ENCODE measurements at regions not wholly inside any gene's neighbourhood (a gene's known extent, or its start where the extent isn't known, plus 50 kb on each side); places are given as distances from the start of the nearest gene placed in this dataset.

DNA sequence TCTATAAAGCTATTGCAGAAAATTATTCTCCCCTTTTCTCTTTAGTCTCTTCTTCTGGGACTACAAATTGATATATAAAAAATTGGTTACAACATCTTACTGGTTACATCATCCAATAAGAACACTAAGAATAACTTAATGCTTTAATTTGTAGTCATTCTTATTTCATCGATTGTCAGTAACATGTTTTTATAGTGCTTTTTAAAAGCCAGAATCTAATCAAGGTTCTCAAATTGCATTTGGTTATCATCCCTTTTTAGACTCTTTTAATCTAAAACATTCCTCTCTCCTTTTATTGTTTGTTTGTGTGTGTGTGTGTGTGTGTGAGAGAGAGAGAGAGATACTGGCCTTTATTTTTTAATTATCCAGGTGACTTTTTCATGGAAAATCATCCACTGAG lies 377.1 kb upstream of the MEIS1 start:
- no peak for TF ChIP-seq NFIC (IDR thresholded peaks at IDR 0.05)
- no peak for TF ChIP-seq EP300 (IDR thresholded peaks at IDR 0.05; ENCODE audit: borderline replicate concordance)
- no peak for TF ChIP-seq TAF1 (IDR thresholded peaks at IDR 0.05; ENCODE audit: low read depth)
- no peak for TF ChIP-seq ZBTB7A (IDR thresholded peaks at IDR 0.05; ENCODE audit: low read depth)
- TF ChIP-seq YY1 (IDR thresholded peaks at IDR 0.05; ENCODE audit: low read depth): no peak
- no peak for TF ChIP-seq USF1 (IDR thresholded peaks at IDR 0.05)
- TF ChIP-seq EGR1 (IDR thresholded peaks at IDR 0.05): no peak
- no peak for TF ChIP-seq CREB1 (IDR thresholded peaks at IDR 0.05; ENCODE audit: low read depth)
- TF ChIP-seq TCF12 (IDR thresholded peaks at IDR 0.05; ENCODE audit: low read depth): no peak
- TF ChIP-seq, protein P1, sequence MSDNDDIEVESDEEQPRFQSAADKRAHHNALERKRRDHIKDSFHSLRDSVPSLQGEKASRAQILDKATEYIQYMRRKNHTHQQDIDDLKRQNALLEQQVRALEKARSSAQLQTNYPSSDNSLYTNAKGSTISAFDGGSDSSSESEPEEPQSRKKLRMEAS (IDR thresholded peaks at IDR 0.05): no peak
- TF ChIP-seq, protein P2, sequence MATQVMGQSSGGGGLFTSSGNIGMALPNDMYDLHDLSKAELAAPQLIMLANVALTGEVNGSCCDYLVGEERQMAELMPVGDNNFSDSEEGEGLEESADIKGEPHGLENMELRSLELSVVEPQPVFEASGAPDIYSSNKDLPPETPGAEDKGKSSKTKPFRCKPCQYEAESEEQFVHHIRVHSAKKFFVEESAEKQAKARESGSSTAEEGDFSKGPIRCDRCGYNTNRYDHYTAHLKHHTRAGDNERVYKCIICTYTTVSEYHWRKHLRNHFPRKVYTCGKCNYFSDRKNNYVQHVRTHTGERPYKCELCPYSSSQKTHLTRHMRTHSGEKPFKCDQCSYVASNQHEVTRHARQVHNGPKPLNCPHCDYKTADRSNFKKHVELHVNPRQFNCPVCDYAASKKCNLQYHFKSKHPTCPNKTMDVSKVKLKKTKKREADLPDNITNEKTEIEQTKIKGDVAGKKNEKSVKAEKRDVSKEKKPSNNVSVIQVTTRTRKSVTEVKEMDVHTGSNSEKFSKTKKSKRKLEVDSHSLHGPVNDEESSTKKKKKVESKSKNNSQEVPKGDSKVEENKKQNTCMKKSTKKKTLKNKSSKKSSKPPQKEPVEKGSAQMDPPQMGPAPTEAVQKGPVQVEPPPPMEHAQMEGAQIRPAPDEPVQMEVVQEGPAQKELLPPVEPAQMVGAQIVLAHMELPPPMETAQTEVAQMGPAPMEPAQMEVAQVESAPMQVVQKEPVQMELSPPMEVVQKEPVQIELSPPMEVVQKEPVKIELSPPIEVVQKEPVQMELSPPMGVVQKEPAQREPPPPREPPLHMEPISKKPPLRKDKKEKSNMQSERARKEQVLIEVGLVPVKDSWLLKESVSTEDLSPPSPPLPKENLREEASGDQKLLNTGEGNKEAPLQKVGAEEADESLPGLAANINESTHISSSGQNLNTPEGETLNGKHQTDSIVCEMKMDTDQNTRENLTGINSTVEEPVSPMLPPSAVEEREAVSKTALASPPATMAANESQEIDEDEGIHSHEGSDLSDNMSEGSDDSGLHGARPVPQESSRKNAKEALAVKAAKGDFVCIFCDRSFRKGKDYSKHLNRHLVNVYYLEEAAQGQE (IDR thresholded peaks at IDR 0.05; ENCODE audit: low read depth): no peak
- no peak for TF ChIP-seq TEAD4 (IDR thresholded peaks at IDR 0.05)
- no peak for TF ChIP-seq RAD21 (IDR thresholded peaks at IDR 0.05; ENCODE audit: low read depth)

- no peak for TF ChIP-seq EGR1 (IDR thresholded peaks at IDR 0.05)
- TF ChIP-seq EP300 (IDR thresholded peaks at IDR 0.05; ENCODE audit: borderline replicate concordance): no peak
- TF ChIP-seq, protein P1 (IDR thresholded peaks at IDR 0.05): no peak
- no peak for TF ChIP-seq TEAD4 (IDR thresholded peaks at IDR 0.05)
- TF ChIP-seq CEBPB (IDR thresholded peaks at IDR 0.05): no peak
- no peak for TF ChIP-seq NFIC (IDR thresholded peaks at IDR 0.05)
- no peak for TF ChIP-seq FOXM1 (IDR thresholded peaks at IDR 0.05; ENCODE audit: borderline replicate concordance, low read depth)
- no peak for TF ChIP-seq USF1 (IDR thresholded peaks at IDR 0.05)
- TF ChIP-seq TCF12 (IDR thresholded peaks at IDR 0.05; ENCODE audit: low read depth): no peak
- TF ChIP-seq TAF1 (IDR thresholded peaks at IDR 0.05; ENCODE audit: low read depth): no peak
- no peak for TF ChIP-seq YY1 (IDR thresholded peaks at IDR 0.05; ENCODE audit: low read depth)
- TF ChIP-seq, protein P2 (IDR thresholded peaks at IDR 0.05; ENCODE audit: low read depth): no peak
- no peak for TF ChIP-seq ZBTB7A (IDR thresholded peaks at IDR 0.05; ENCODE audit: low read depth)
These were observed 384.5 kb upstream of the MEIS1 start for GRCh38 chr2:66050392-66050791.

DNA sequence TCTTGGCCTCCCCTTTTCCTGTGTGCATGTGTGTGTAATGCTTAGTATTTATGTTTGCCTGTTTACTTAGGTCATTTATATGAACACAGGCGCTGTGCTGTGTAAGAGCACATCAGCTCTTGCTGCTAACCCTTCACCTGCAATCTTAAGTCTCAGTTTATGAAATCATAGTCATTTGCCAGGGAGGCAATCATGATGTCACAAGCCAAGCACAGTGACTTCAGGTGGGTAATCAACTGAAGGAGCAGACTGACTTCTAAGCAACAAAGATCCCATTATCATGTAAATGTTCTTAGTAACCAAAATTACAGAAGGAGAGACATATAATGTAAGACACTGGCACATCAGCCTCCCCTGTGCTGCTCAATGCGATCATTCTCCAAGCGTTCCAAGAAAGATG lies 386.3 kb upstream of the MEIS1 start:
- no peak for TF ChIP-seq TCF12 (IDR thresholded peaks at IDR 0.05; ENCODE audit: low read depth)
- TF ChIP-seq, protein P1 (IDR thresholded peaks at IDR 0.05): no peak
- no peak for TF ChIP-seq NFIC (IDR thresholded peaks at IDR 0.05)
- no peak for TF ChIP-seq TEAD4 (IDR thresholded peaks at IDR 0.05)
- no peak for TF ChIP-seq CREB1 (IDR thresholded peaks at IDR 0.05; ENCODE audit: low read depth)
- no peak for TF ChIP-seq FOXM1 (IDR thresholded peaks at IDR 0.05; ENCODE audit: borderline replicate concordance, low read depth)
- TF ChIP-seq RAD21 (IDR thresholded peaks at IDR 0.05; ENCODE audit: low read depth): no peak
- no peak for TF ChIP-seq TAF1 (IDR thresholded peaks at IDR 0.05; ENCODE audit: low read depth)
- no peak for TF ChIP-seq YY1 (IDR thresholded peaks at IDR 0.05; ENCODE audit: low read depth)
- no peak for TF ChIP-seq EGR1 (IDR thresholded peaks at IDR 0.05)
- no peak for TF ChIP-seq EP300 (IDR thresholded peaks at IDR 0.05; ENCODE audit: borderline replicate concordance)
- TF ChIP-seq, protein P2 (IDR thresholded peaks at IDR 0.05; ENCODE audit: low read depth): no peak
- TF ChIP-seq ZBTB7A (IDR thresholded peaks at IDR 0.05; ENCODE audit: low read depth): no peak
- no peak for TF ChIP-seq USF1 (IDR thresholded peaks at IDR 0.05)
- no peak for TF ChIP-seq CEBPB (IDR thresholded peaks at IDR 0.05)
